Kidney epithelial cell (primary cell): ENCODE measurements at regions not wholly inside any gene's neighbourhood (a gene's known extent, or its start where the extent isn't known, plus 50 kb on each side); places are given as distances from the start of the nearest gene placed in this dataset.
"Not testable (repeated sequence)": the region's sequence is repeated elsewhere in the genome, so short reads cannot be mapped to it uniquely, and the experiment has no call there.

Source experiments
- DNase-seq: peaks from one replicate; pipeline ENCODE4 v3.0.0-alpha.2; 2010; ENCODE audit warnings: low read depth
- H3K27me3 ChIP-seq: 2 replicates; pipeline ENCODE4 v1.6.0; 2011; ENCODE audit warnings: low read length; ENCODE audit not compliant: control insufficient read depth, insufficient read depth
- H3K36me3 ChIP-seq: 2 replicates; pipeline ENCODE4 v1.5.1; 2011; ENCODE audit warnings: low read length; ENCODE audit not compliant: control insufficient read depth, insufficient read depth
- H3K4me3 ChIP-seq: 2 replicates; pipeline ENCODE4 v1.5.1; 2011; ENCODE audit warnings: low read depth, mild to moderate bottlenecking, control low read depth, low read length
- CTCF ChIP-seq: IDR thresholded peaks from 2 replicates; pipeline ENCODE4 v1.5.1; 2011; ENCODE audit warnings: mild to moderate bottlenecking, moderate library complexity, low read length, control low read depth, inconsistent platforms; ENCODE audit not compliant: insufficient read depth, poor library complexity, severe bottlenecking

GRCh38 chr3:14001136-14001535 lies 121.3 kb upstream of the WNT7A start:
- no peak overlapping the region for H3K4me3 ChIP-seq
- no peaks in the 10 kb centered on the region for H3K27me3 ChIP-seq
- H3K36me3 ChIP-seq: no peaks in the 10 kb centered on the region
- TF ChIP-seq CTCF: no peak
- no peak for DNase-seq

GRCh38 chr3:14000556-14000955 lies 120.7 kb upstream of the WNT7A start:
- no peaks in the 10 kb centered on the region for H3K27me3 ChIP-seq
- no peak overlapping the region for H3K4me3 ChIP-seq
- H3K36me3 ChIP-seq: no peaks in the 10 kb centered on the region
- TF ChIP-seq CTCF: no peak
- no peak for DNase-seq

GRCh38 chr3:13998831-13999230 lies 119.0 kb upstream of the WNT7A start:
- H3K27me3 ChIP-seq: no peaks in the 10 kb centered on the region
- TF ChIP-seq CTCF: no peak
- H3K36me3 ChIP-seq: no peaks in the 10 kb centered on the region
- H3K4me3 ChIP-seq: no peak overlapping the region
- DNase-seq: no peak

GRCh38 chr3:13995216-13995615 lies 115.3 kb upstream of the WNT7A start:
- H3K27me3 ChIP-seq, DNase-seq, H3K4me3 ChIP-seq, H3K36me3 ChIP-seq: not testable (repeated sequence)

GRCh38 chr3:13988925-13989324 lies 109.1 kb upstream of the WNT7A start:
- not testable (repeated sequence) for H3K4me3 ChIP-seq, DNase-seq, H3K27me3 ChIP-seq, H3K36me3 ChIP-seq

- Histone ChIP-seq H3K36me3 (no peaks in the 10 kb centered on the region), H3K27me3 (no peaks in the 10 kb centered on the region), H3K4me3 (no peak overlapping the region)
- TF ChIP-seq CTCF: no peak
- DNase-seq: no peak
Measured at GRCh38 chr3:13976469-13976868, 96.6 kb upstream of the WNT7A start.

GRCh38 chr3:13975686-13976085 lies 95.8 kb upstream of the WNT7A start:
- Histone ChIP-seq H3K36me3 (no peaks in the 10 kb centered on the region), H3K27me3 (no peaks in the 10 kb centered on the region), H3K4me3 (no peak overlapping the region)
- no peak for DNase-seq
- no peak for TF ChIP-seq CTCF
